ENCODE measurements at regions not wholly inside any gene's neighbourhood (a gene's known extent, or its start where the extent isn't known, plus 50 kb on each side); places are given as distances from the start of the nearest gene placed in this dataset.

GRCh38 chr9:89844535-89844934 is 239.7 kb downstream of the GADD45G start:
- Histone ChIP-seq H3K27ac (ENCODE audit: low read depth, low read length) (no peak overlapping the region), H3K36me3 (ENCODE audit: control insufficient read depth, insufficient read depth, low read length) (no peaks in the 10 kb centered on the region), H3K9ac (ENCODE audit: extremely low read depth, low read length, poor library complexity, severe bottlenecking) (no peak overlapping the region), H3K9me3 (ENCODE audit: control insufficient read depth, low read length) (no peaks in the 10 kb centered on the region), H3K4me3 (ENCODE audit: low read length) (no peak overlapping the region), H3K27me3 (ENCODE audit: control insufficient read depth, insufficient read depth, low read length, poor library complexity, severe bottlenecking) (no peaks in the 10 kb centered on the region), H3K4me1 (ENCODE audit: control insufficient read depth, insufficient read depth, low read length) (no peaks in the 10 kb centered on the region)
- H3K9me3 Mint-ChIP-seq: no peaks in the 10 kb centered on the region
- WGBS, 2 experiments (ENCODE audit: insufficient coverage in 1 of 2, insufficient read length in 1 of 2): 98 to 100% methylated on average over 2 to 6 of the region's 6 CpGs
- H3K36me3 Mint-ChIP-seq (ENCODE audit: low read depth): no peaks in the 10 kb centered on the region
- no peaks in the 10 kb centered on the region for H3K27me3 Mint-ChIP-seq (ENCODE audit: insufficient read depth)
- peak; percentile 19 for DNase-seq
- H3K4me1 Mint-ChIP-seq: peaks cover 20% of the 10 kb centered on the region
- H3K4me3 Mint-ChIP-seq: no peak overlapping the region
- H3K27ac Mint-ChIP-seq: no peak overlapping the region
- TF ChIP-seq CTCF (conservative IDR thresholded peaks at IDR 0.05): no peak

DNA sequence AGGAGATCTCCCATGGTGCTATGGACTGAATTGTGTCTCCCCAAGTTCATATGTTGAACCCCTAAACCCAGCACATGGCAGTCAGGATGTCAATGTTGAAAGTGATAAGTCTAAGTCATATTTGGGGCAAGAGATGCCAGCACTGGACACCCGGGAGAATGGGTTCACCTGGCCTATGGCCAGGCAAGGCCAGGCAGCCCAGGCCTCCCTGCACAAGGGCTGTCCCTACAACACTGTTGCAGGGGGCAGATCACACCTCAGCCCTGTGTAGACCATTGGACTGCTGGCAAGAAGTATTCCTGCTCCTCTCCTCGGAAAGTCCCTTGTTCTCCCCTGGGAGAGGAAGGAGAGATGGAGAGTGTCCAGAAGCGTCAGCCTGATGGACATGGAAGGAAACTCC is 240.5 kb downstream of the GADD45G start:
- H3K27me3 ChIP-seq (ENCODE audit: control insufficient read depth, insufficient read depth, low read length, poor library complexity, severe bottlenecking): no peaks in the 10 kb centered on the region
- Mint-ChIP-seq H3K27ac (no peak overlapping the region), H3K4me1 (peaks cover 20% of the 10 kb centered on the region), H3K9me3 (no peaks in the 10 kb centered on the region), H3K27me3 (ENCODE audit: insufficient read depth) (no peaks in the 10 kb centered on the region), H3K36me3 (ENCODE audit: low read depth) (no peaks in the 10 kb centered on the region), H3K4me3 (no peak overlapping the region)
- no peak overlapping the region for H3K4me3 ChIP-seq (ENCODE audit: low read length)
- H3K27ac ChIP-seq (ENCODE audit: low read depth, low read length): no peak overlapping the region
- no peaks in the 10 kb centered on the region for H3K9me3 ChIP-seq (ENCODE audit: control insufficient read depth, low read length)
- WGBS, 2 experiments (ENCODE audit: insufficient coverage in 1 of 2, insufficient read length in 1 of 2): 88 to 100% methylated on average over 2 to 3 of the region's 3 CpGs
- no peaks in the 10 kb centered on the region for H3K4me1 ChIP-seq (ENCODE audit: control insufficient read depth, insufficient read depth, low read length)
- H3K9ac ChIP-seq (ENCODE audit: extremely low read depth, low read length, poor library complexity, severe bottlenecking): no peak overlapping the region
- DNase-seq: peak; percentile 10
- TF ChIP-seq CTCF (conservative IDR thresholded peaks at IDR 0.05): no peak
- H3K36me3 ChIP-seq (ENCODE audit: control insufficient read depth, insufficient read depth, low read length): no peaks in the 10 kb centered on the region

- Mint-ChIP-seq H3K4me3 (no peak overlapping the region), H3K4me1 (peaks cover 20% of the 10 kb centered on the region), H3K9me3 (no peaks in the 10 kb centered on the region), H3K27ac (no peak overlapping the region), H3K27me3 (ENCODE audit: insufficient read depth) (no peaks in the 10 kb centered on the region), H3K36me3 (ENCODE audit: low read depth) (no peaks in the 10 kb centered on the region)
- no peaks in the 10 kb centered on the region for H3K27me3 ChIP-seq (ENCODE audit: control insufficient read depth, insufficient read depth, low read length, poor library complexity, severe bottlenecking)
- no peak overlapping the region for H3K27ac ChIP-seq (ENCODE audit: low read depth, low read length)
- no peaks in the 10 kb centered on the region for H3K36me3 ChIP-seq (ENCODE audit: control insufficient read depth, insufficient read depth, low read length)
- DNase-seq: peak; percentile 18
- H3K9ac ChIP-seq (ENCODE audit: extremely low read depth, low read length, poor library complexity, severe bottlenecking): no peak overlapping the region
- no peaks in the 10 kb centered on the region for H3K9me3 ChIP-seq (ENCODE audit: control insufficient read depth, low read length)
- no peak overlapping the region for H3K4me3 ChIP-seq (ENCODE audit: low read length)
- WGBS, 2 experiments (ENCODE audit: insufficient coverage in 1 of 2, insufficient read length in 1 of 2): 91 to 100% methylated on average over 5 to 9 of the region's 9 CpGs
- TF ChIP-seq CTCF (conservative IDR thresholded peaks at IDR 0.05): no peak
- no peaks in the 10 kb centered on the region for H3K4me1 ChIP-seq (ENCODE audit: control insufficient read depth, insufficient read depth, low read length)
Observed at GRCh38 chr9:89845862-89846261, 241.1 kb downstream of the GADD45G start.

Measured in endodermal cell (in vitro differentiated cells).